Type B pancreatic cell (in vitro differentiated cells): ENCODE measurements at regions not wholly inside any gene's neighbourhood (a gene's known extent, or its start where the extent isn't known, plus 50 kb on each side); places are given as distances from the start of the nearest gene placed in this dataset.
"Not testable (repeated sequence)": the region's sequence is repeated elsewhere in the genome, so short reads cannot be mapped to it uniquely, and the experiment has no call there.

Source experiments
- DNase-seq: peaks from one replicate; pipeline ENCODE4 v3.0.0; 2021; ENCODE audit warnings: mixed read lengths; ENCODE audit not compliant: unreplicated experiment; ENCODE audit errors: extremely low spot score
- H3K27ac Mint-ChIP-seq: 2 replicates; pipeline ENCODE4 v1.8.0; 2021; ENCODE audit warnings: mild to moderate bottlenecking, mixed read lengths
- H3K27me3 Mint-ChIP-seq: 2 replicates; pipeline ENCODE4 v1.8.0; 2021; ENCODE audit warnings: mixed read lengths
- H3K36me3 Mint-ChIP-seq: 2 replicates; pipeline ENCODE4 v1.8.0; 2021; ENCODE audit warnings: mixed read lengths
- H3K4me1 Mint-ChIP-seq: one replicate; pipeline ENCODE4 v1.8.0; 2021; ENCODE audit warnings: mixed read lengths; ENCODE audit not compliant: unreplicated experiment
- H3K4me3 Mint-ChIP-seq: 2 replicates; pipeline ENCODE4 v1.8.0; 2021; ENCODE audit warnings: mild to moderate bottlenecking, mixed read lengths
- H3K9me3 Mint-ChIP-seq: 2 replicates; pipeline ENCODE4 v1.8.0; 2021; ENCODE audit warnings: mixed read lengths
- TF ChIP-seq, protein P1 (sequence below): fragments of 200-600 bp; sonication (generic); conservative IDR thresholded peaks from 2 replicates; pipeline ENCODE4 v1.5.0; 2021; ENCODE audit warnings: antibody characterized with exemption, mild to moderate bottlenecking

DNA sequence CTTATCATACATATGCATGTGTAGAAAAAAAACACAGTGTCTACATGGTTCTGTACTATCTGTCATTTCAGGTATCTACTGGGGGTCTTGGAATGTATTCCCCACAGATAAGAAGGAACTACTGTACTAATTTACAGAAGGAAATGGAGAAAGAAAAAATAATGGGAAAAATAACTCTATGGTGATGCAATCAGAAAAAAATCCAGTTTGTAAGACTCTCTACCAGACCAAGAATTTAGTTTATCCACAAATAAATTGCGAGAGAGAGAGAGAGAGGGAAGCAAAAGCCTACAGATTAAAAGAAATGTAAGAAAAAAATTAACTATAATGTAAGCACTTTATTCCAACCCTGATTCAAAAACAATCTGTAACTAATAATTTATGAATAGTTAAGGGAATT is 708.6 kb upstream of the ZNF608 start:
- Mint-ChIP-seq H3K27me3 (peaks cover 6% of the 10 kb centered on the region), H3K4me1 (no peaks in the 10 kb centered on the region), H3K9me3 (peaks cover 12% of the 10 kb centered on the region), H3K36me3 (no peaks in the 10 kb centered on the region), H3K27ac (no peak overlapping the region), H3K4me3 (no peak overlapping the region)
- DNase-seq = no peak
- TF ChIP-seq, protein P1, sequence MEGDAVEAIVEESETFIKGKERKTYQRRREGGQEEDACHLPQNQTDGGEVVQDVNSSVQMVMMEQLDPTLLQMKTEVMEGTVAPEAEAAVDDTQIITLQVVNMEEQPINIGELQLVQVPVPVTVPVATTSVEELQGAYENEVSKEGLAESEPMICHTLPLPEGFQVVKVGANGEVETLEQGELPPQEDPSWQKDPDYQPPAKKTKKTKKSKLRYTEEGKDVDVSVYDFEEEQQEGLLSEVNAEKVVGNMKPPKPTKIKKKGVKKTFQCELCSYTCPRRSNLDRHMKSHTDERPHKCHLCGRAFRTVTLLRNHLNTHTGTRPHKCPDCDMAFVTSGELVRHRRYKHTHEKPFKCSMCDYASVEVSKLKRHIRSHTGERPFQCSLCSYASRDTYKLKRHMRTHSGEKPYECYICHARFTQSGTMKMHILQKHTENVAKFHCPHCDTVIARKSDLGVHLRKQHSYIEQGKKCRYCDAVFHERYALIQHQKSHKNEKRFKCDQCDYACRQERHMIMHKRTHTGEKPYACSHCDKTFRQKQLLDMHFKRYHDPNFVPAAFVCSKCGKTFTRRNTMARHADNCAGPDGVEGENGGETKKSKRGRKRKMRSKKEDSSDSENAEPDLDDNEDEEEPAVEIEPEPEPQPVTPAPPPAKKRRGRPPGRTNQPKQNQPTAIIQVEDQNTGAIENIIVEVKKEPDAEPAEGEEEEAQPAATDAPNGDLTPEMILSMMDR = no peak

DNA sequence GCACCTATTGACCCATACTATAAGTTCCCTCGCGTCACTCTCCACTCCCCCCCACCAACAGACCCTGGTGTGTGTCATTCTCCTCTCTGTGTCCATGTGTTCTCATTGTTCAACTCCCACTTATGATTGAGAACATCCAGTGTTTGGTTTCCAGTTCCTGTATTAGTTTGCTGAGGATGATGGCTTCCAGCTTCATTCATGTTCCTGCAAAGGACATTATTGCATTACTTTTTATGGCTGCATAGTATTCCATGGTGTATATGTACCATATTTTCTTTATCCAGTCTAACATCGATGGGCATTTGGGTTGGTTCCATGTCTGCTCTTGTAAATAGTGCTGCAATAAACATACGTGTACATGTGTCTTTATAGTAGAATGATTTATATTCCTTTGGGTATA is 709.6 kb upstream of the ZNF608 start:
- H3K4me3 Mint-ChIP-seq, H3K27me3 Mint-ChIP-seq, H3K4me1 Mint-ChIP-seq, DNase-seq, H3K27ac Mint-ChIP-seq, H3K36me3 Mint-ChIP-seq: not testable (repeated sequence)
- peaks cover 12% of the 10 kb centered on the region for H3K9me3 Mint-ChIP-seq

DNA sequence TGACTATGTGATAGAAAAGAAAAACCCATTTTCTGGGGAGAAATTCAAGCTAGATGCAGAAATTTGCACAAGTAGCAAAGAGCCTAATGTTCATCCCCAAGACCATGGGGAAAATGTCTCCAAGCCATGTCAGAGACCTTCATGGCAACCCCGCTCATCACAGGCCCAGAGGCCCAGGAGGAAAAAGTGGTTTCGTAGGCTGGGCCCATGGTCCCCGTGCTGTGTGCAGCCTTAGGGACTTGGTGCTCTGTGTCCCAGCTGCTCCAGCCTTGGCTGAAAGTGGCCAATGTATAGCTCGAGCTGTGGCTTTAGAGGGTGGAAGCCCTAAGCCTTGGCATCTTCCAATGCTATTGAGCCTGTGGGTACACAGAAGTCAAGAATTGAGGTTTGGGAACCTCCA is 711.2 kb upstream of the ZNF608 start:
- TF ChIP-seq, protein P1 = no peak
- H3K9me3 Mint-ChIP-seq = peaks cover 12% of the 10 kb centered on the region
- no peak overlapping the region for H3K27ac Mint-ChIP-seq
- peaks cover 6% of the 10 kb centered on the region for H3K27me3 Mint-ChIP-seq
- no peak overlapping the region for H3K4me3 Mint-ChIP-seq
- H3K4me1 Mint-ChIP-seq = peaks cover 5% of the 10 kb centered on the region
- no peaks in the 10 kb centered on the region for H3K36me3 Mint-ChIP-seq
- DNase-seq = no peak

DNA sequence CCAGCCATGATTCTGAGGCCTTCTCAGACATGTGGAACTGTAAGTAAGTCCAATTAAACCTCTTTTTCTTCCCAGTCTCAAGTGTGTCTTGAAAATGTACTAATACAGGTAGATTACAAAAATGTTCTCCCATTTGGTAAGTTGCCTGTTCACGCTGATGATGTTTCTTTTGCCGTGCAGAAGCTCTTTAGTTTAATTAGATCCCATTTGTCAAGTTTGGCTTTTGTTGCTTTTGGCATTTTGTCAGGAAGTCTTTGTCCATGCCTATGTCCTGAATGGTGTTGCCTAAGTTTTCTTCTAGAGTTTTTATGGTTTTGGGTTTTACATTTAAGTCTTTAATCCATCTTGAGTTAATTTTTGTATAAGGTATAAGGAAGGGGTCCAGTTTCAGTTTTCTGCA is 712.5 kb upstream of the ZNF608 start:
- not testable (repeated sequence) for DNase-seq, H3K27ac Mint-ChIP-seq, H3K36me3 Mint-ChIP-seq, H3K4me3 Mint-ChIP-seq, H3K27me3 Mint-ChIP-seq, H3K4me1 Mint-ChIP-seq
- H3K9me3 Mint-ChIP-seq = peaks cover 12% of the 10 kb centered on the region

DNA sequence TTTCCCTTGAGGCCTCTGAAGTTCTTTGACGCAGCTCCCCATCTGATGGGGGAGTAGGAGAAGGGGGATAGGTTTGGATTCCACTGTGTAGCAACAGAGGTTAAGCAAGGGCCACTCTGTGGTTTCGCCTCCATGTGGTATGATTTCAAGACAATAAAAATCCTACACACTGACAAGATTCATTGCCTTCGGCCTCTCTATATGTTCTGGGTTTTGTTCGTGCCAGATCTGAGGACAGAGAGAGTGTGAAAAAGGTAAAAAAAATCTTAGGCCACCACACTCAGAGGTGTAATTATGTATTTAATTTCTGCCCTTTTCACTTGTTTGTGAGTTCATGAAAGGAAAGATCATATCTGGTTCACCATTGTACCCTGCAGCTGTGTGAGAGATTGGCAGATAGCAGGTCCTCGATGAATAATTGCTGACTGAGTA is 715.2 kb upstream of the ZNF608 start:
- H3K4me3 Mint-ChIP-seq = no peak overlapping the region
- H3K9me3 Mint-ChIP-seq = peaks cover 12% of the 10 kb centered on the region
- H3K27me3 Mint-ChIP-seq = peaks cover 3% of the 10 kb centered on the region
- no peaks in the 10 kb centered on the region for H3K36me3 Mint-ChIP-seq
- TF ChIP-seq, protein P1 = no peak
- no peak for DNase-seq
- H3K4me1 Mint-ChIP-seq = peaks cover 5% of the 10 kb centered on the region
- no peak overlapping the region for H3K27ac Mint-ChIP-seq

DNA sequence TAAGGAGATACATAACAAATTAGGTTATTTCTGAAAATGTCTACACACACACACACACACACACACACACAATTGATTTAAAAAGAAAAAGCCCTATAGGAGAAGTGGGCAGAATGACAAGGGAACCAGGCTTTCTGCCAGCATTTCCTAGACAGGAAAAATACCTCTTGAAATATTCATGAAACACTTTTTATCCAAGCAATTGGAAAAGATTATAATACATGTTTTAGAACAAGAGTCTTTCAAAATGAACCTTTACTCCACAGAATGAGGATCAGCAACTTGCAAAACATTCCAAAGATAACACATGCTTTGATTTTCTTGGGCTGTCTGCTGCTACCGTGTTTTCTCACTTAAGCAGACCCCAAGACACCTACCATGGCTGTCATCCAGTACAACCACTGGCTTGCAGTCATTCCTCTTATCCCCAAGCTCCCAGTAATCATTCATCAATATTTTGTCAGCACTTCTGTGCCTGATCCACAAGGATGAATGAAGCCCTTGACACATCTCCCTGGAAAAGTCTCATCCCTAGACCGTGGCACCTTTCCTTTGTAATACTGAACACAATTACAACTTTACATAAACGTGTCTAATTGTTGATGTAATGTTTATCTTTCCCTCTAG is 717.1 kb upstream of the ZNF608 start:
- Mint-ChIP-seq H3K4me1 (peaks cover 9% of the 10 kb centered on the region), H3K36me3 (no peaks in the 10 kb centered on the region), H3K9me3 (peaks cover 5% of the 10 kb centered on the region), H3K4me3 (no peak overlapping the region), H3K27ac (no peak overlapping the region), H3K27me3 (peaks cover 3% of the 10 kb centered on the region)
- DNase-seq = no peak
- TF ChIP-seq, protein P1 = no peak
